Mesenchymal stem cell (in vitro differentiated cells and primary cell): ENCODE measurements at regions not wholly inside any gene's neighbourhood (a gene's known extent, or its start where the extent isn't known, plus 50 kb on each side); places are given as distances from the start of the nearest gene placed in this dataset.

Experiments
- DNase-seq: peaks from one replicate; pipeline ENCODE4 v3.0.0-alpha.2; 2013
- H2AFZ ChIP-seq: one replicate; pipeline ENCODE4 v1.6.1; 2013; ENCODE audit warnings: low read depth, mild to moderate bottlenecking, control low read depth, inconsistent platforms, low read length, moderate library complexity
- H2AK5ac ChIP-seq: 2 replicates; pipeline ENCODE4 v1.6.1; 2013; ENCODE audit warnings: low read length, moderate library complexity, mild to moderate bottlenecking, inconsistent platforms; ENCODE audit not compliant: severe bottlenecking
- H2BK120ac ChIP-seq: one replicate; pipeline ENCODE4 v1.6.1; 2013; ENCODE audit warnings: low read depth, mild to moderate bottlenecking, inconsistent platforms, low read length, moderate library complexity
- H2BK12ac ChIP-seq, 2 experiments: one replicate each; pipeline ENCODE4 v1.6.1; 2013; ENCODE audit warnings: inconsistent platforms in 2 of 2, low read length in 2 of 2, mild to moderate bottlenecking in 2 of 2, moderate library complexity in 2 of 2, control low read depth in 1 of 2
- H2BK15ac ChIP-seq: one replicate; pipeline ENCODE4 v1.6.1; 2013; ENCODE audit warnings: mild to moderate bottlenecking, low read depth, inconsistent platforms; ENCODE audit not compliant: poor library complexity, severe bottlenecking
- H2BK5ac ChIP-seq: 2 replicates; pipeline ENCODE4 v1.6.1; 2013; ENCODE audit warnings: low read depth, mild to moderate bottlenecking, low read length, control low read depth, inconsistent platforms; ENCODE audit not compliant: poor library complexity, severe bottlenecking
- H3K14ac ChIP-seq, 2 experiments: one replicate each; pipeline ENCODE4 v1.6.1; 2013; ENCODE audit warnings: inconsistent platforms in 2 of 2, low read length in 2 of 2, control low read depth in 1 of 2, mild to moderate bottlenecking in 1 of 2, moderate library complexity in 1 of 2
- H3K18ac ChIP-seq, 2 experiments: one replicate each; pipeline ENCODE4 v1.6.1; 2013; ENCODE audit warnings: inconsistent platforms in 2 of 2, low read length in 2 of 2, control low read depth in 1 of 2, low read depth in 1 of 2, mild to moderate bottlenecking in 1 of 2
- H3K23ac ChIP-seq, 2 experiments: one replicate each; pipeline ENCODE4 v1.6.1; 2013; ENCODE audit warnings: inconsistent platforms in 2 of 2, low read length in 2 of 2, mild to moderate bottlenecking in 2 of 2, moderate library complexity in 2 of 2, control low read depth in 1 of 2
- H3K27ac ChIP-seq: 2 replicates; pipeline ENCODE4 v1.5.1; 2013; ENCODE audit warnings: mild to moderate bottlenecking, moderate library complexity, low read length, control low read depth, inconsistent platforms; ENCODE audit not compliant: poor library complexity, severe bottlenecking
- H3K27me3 ChIP-seq, 2 experiments: 2 replicates each; pipeline versions ENCODE4 v1.6.1 to v1.7.0; 2013; ENCODE audit warnings: low read length in 2 of 2, mild to moderate bottlenecking in 2 of 2, moderate library complexity in 2 of 2, control low read depth in 1 of 2, inconsistent platforms in 1 of 2; ENCODE audit not compliant: control insufficient read depth in 1 of 2, insufficient read depth in 1 of 2
- H3K36me3 ChIP-seq, 2 experiments: 2 replicates each; pipeline versions ENCODE4 v1.6.1 to v1.7.0; 2013; ENCODE audit warnings: low read length in 2 of 2, control low read depth in 1 of 2, inconsistent platforms in 1 of 2, low read depth in 1 of 2, mild to moderate bottlenecking in 1 of 2; ENCODE audit not compliant: insufficient read depth in 2 of 2, control insufficient read depth in 1 of 2
- H3K4ac ChIP-seq, 2 experiments: one replicate each; pipeline ENCODE4 v1.6.1; 2013; ENCODE audit warnings: inconsistent platforms in 2 of 2, low read length in 2 of 2, mild to moderate bottlenecking in 2 of 2, moderate library complexity in 2 of 2, control low read depth in 1 of 2, low read depth in 1 of 2
- H3K4me1 ChIP-seq: 2 replicates; pipeline ENCODE4 v1.6.1; 2013; ENCODE audit warnings: low read depth, low read length, control low read depth; ENCODE audit not compliant: control insufficient read depth, insufficient read depth
- H3K4me2 ChIP-seq: 2 replicates; pipeline ENCODE4 v1.6.1; 2013; ENCODE audit warnings: low read length, mild to moderate bottlenecking, inconsistent platforms; ENCODE audit not compliant: poor library complexity, severe bottlenecking
- H3K4me3 ChIP-seq, 2 experiments: 2 replicates each; pipeline versions ENCODE4 v1.5.1 to v1.7.0; 2013; ENCODE audit warnings: low read length in 2 of 2, mild to moderate bottlenecking in 2 of 2, control low read depth in 1 of 2, low read depth in 1 of 2; ENCODE audit not compliant: insufficient read depth in 1 of 2
- H3K79me1 ChIP-seq: replicated peaks from 2 replicates; pipeline ENCODE4 v1.6.1; 2013; ENCODE audit warnings: mild to moderate bottlenecking, control low read depth, low read length, inconsistent platforms; ENCODE audit not compliant: poor library complexity, severe bottlenecking
- H3K9ac ChIP-seq: 2 replicates; pipeline ENCODE4 v1.7.0; 2013; ENCODE audit warnings: mild to moderate bottlenecking, low read length, moderate library complexity
- H3K9me3 ChIP-seq: 2 replicates; pipeline ENCODE4 v1.7.0; 2013; ENCODE audit warnings: mild to moderate bottlenecking, low read length; ENCODE audit not compliant: control insufficient read depth
- H4K8ac ChIP-seq: one replicate; pipeline ENCODE4 v1.6.1; 2013; ENCODE audit warnings: inconsistent platforms, mild to moderate bottlenecking, low read length, moderate library complexity
- H4K91ac ChIP-seq: one replicate; pipeline ENCODE4 v1.6.1; 2013; ENCODE audit warnings: mild to moderate bottlenecking, low read length, inconsistent platforms
- WGBS: methylation state at CpG from one replicate; pipeline ENCODE4 v1.1.7; 2013; ENCODE audit warnings: mixed read lengths; 5-methylcytosine and 5-hydroxymethylcytosine counted together

DNA sequence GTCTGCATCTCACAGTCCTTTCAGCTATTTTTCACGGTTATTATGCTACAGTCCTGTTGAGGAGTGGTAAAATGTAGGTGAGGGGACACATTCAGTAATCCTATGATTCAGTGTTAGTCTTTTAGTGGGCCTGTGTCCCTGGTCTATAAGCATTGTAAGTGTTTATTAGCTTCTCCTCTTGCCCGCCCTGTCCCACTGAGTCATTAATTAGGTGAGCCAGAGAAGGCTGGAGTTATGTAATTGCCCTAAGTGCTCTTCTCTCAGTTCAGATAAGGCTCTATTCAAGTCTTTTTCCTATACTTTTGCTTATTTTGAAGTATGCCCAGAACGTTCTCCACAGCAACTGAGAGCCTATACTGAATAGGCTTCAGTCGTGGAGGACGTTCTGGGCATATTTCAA lies 76.3 kb upstream of the ZRANB2 start:
- H2BK120ac ChIP-seq, result no peak overlapping the region
- H2BK5ac ChIP-seq, result no peak overlapping the region
- no peak overlapping the region for H2AK5ac ChIP-seq
- H3K18ac ChIP-seq, result no peak overlapping the region
- H3K9me3 ChIP-seq, result no peaks in the 10 kb centered on the region
- no peak overlapping the region for H3K4me3 ChIP-seq
- H2BK15ac ChIP-seq, result no peak overlapping the region
- no peak overlapping the region for H3K23ac ChIP-seq
- peaks cover 2% of the 10 kb centered on the region for H3K4me1 ChIP-seq
- H4K91ac ChIP-seq, result no peak overlapping the region
- no peaks in the 10 kb centered on the region for H3K36me3 ChIP-seq
- whole genome bisulfite sequencing, result 60% methylated on average over 5 of the region's 5 CpGs
- no peaks in the 10 kb centered on the region for H3K27me3 ChIP-seq
- no peak overlapping the region for H4K8ac ChIP-seq
- no peak overlapping the region for H3K27ac ChIP-seq
- no peak overlapping the region for H3K4ac ChIP-seq
- peak; percentile 1 for DNase-seq
- no peak overlapping the region for H2BK12ac ChIP-seq
- no peak overlapping the region for H3K4me2 ChIP-seq
- no peaks in the 10 kb centered on the region for H3K79me1 ChIP-seq
- H3K9ac ChIP-seq, result no peak overlapping the region
- H3K14ac ChIP-seq, result no peak overlapping the region
- no peak overlapping the region for H2AFZ ChIP-seq

DNA sequence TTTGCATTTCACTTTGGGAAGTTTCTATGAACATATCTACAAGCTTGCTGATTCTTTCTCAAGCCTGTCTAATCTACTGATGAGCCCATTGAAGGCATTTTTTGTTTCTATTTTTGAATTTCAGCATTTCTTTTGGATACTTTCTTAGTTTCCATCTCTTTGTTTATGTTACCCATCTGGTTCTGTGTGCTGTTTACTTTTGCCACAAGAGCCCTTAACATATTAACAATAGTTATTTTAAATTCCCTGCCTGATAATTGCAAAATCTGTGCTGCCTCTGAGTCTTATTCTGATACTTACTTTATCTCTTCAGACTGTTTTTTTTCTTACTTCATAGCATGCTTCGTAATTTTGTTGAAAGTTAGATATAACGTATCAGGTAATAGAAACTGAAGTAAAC lies 75.8 kb upstream of the ZRANB2 start:
- H4K91ac ChIP-seq, result no peak overlapping the region
- no peaks in the 10 kb centered on the region for H3K79me1 ChIP-seq
- H2BK5ac ChIP-seq, result no peak overlapping the region
- no peak overlapping the region for H2BK15ac ChIP-seq
- H2AFZ ChIP-seq, result no peak overlapping the region
- no peaks in the 10 kb centered on the region for H3K27me3 ChIP-seq
- H3K4me2 ChIP-seq, result no peak overlapping the region
- H3K18ac ChIP-seq, result no peak overlapping the region
- H2AK5ac ChIP-seq, result no peak overlapping the region
- H3K27ac ChIP-seq, result no peak overlapping the region
- H3K23ac ChIP-seq, result no peak overlapping the region
- no peak overlapping the region for H3K4ac ChIP-seq
- H3K9me3 ChIP-seq, result no peaks in the 10 kb centered on the region
- H3K4me3 ChIP-seq, result no peak overlapping the region
- no peaks in the 10 kb centered on the region for H3K36me3 ChIP-seq
- H3K14ac ChIP-seq, result no peak overlapping the region
- DNase-seq, result peak; percentile 13
- H2BK120ac ChIP-seq, result no peak overlapping the region
- no peak overlapping the region for H4K8ac ChIP-seq
- no CpG with 5 or more reads among the region's 2 CpGs for WGBS
- H2BK12ac ChIP-seq, result no peak overlapping the region
- H3K9ac ChIP-seq, result no peak overlapping the region
- peaks cover 2% of the 10 kb centered on the region for H3K4me1 ChIP-seq

GRCh38 chr1:71154429-71154828 lies 73.6 kb upstream of the ZRANB2 start:
- H2AFZ ChIP-seq, result no peak overlapping the region
- no peak overlapping the region for H3K4me3 ChIP-seq
- no peak overlapping the region for H4K8ac ChIP-seq
- H3K27ac ChIP-seq, result no peak overlapping the region
- no peak overlapping the region for H3K9ac ChIP-seq
- DNase-seq, result no peak
- WGBS, result 90% methylated on average over 3 of the region's 3 CpGs
- no peak overlapping the region for H4K91ac ChIP-seq
- no peaks in the 10 kb centered on the region for H3K9me3 ChIP-seq
- peak overlapping the region in 1 of 2 experiments; percentile 31 for H2BK12ac ChIP-seq
- H2BK5ac ChIP-seq, result no peak overlapping the region
- no peak overlapping the region for H3K4ac ChIP-seq
- H3K18ac ChIP-seq, result no peak overlapping the region
- H2BK15ac ChIP-seq, result no peak overlapping the region
- no peaks in the 10 kb centered on the region for H3K36me3 ChIP-seq
- H2AK5ac ChIP-seq, result no peak overlapping the region
- H3K4me2 ChIP-seq, result no peak overlapping the region
- no peaks in the 10 kb centered on the region for H3K27me3 ChIP-seq
- no peak overlapping the region for H2BK120ac ChIP-seq
- no peaks in the 10 kb centered on the region for H3K79me1 ChIP-seq
- H3K14ac ChIP-seq, result no peak overlapping the region
- no peak overlapping the region for H3K23ac ChIP-seq
- H3K4me1 ChIP-seq, result peaks cover 2% of the 10 kb centered on the region

DNA sequence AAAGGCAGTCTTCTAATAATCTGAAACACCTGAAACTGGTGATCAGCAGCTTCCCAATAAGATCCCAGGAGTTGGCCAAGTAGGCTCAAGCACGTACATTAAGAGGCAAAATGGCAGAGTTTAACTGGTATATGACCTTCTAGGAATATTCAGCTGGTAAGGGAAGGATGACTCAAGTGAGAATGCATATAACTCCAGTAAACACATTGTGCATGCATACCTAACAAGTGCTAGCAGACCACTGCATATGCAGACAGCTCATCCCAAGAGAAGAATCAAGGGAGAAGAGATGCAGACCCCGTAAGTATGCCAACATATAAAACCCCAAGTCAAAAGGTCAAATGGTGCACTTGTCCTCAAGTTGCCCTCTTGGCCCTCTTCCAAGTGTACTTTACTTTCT lies 73.0 kb upstream of the ZRANB2 start:
- no peak overlapping the region for H2AK5ac ChIP-seq
- no peak for DNase-seq
- H2AFZ ChIP-seq, result no peak overlapping the region
- H3K4me1 ChIP-seq, result peaks cover 2% of the 10 kb centered on the region
- no peak overlapping the region for H2BK5ac ChIP-seq
- H2BK12ac ChIP-seq, result no peak overlapping the region
- H3K36me3 ChIP-seq, result no peaks in the 10 kb centered on the region
- no peak overlapping the region for H3K23ac ChIP-seq
- H3K4me2 ChIP-seq, result no peak overlapping the region
- H3K4me3 ChIP-seq, result no peak overlapping the region
- no peaks in the 10 kb centered on the region for H3K9me3 ChIP-seq
- no peak overlapping the region for H3K14ac ChIP-seq
- no peaks in the 10 kb centered on the region for H3K79me1 ChIP-seq
- no peak overlapping the region for H3K27ac ChIP-seq
- H2BK15ac ChIP-seq, result no peak overlapping the region
- H3K27me3 ChIP-seq, result no peaks in the 10 kb centered on the region
- H3K18ac ChIP-seq, result no peak overlapping the region
- no peak overlapping the region for H3K4ac ChIP-seq
- no peak overlapping the region for H3K9ac ChIP-seq
- no peak overlapping the region for H2BK120ac ChIP-seq
- WGBS, result 53% methylated on average over 2 of the region's 2 CpGs
- H4K91ac ChIP-seq, result no peak overlapping the region
- no peak overlapping the region for H4K8ac ChIP-seq
